ENCODE measurements at regions not wholly inside any gene's neighbourhood (a gene's known extent, or its start where the extent isn't known, plus 50 kb on each side); places are given as distances from the start of the nearest gene placed in this dataset.

GRCh38 chr6:137685798-137686375 is 181.2 kb upstream of the TNFAIP3 start:
- TF ChIP-seq CTCF (conservative IDR thresholded peaks at IDR 0.05 in 1 of 2, IDR thresholded peaks at IDR 0.05 in 1 of 2; ENCODE audit: low read depth in 1 of 2, low read length in 2 of 2) (no peak), EZH2 (IDR thresholded peaks at IDR 0.05; ENCODE audit: low read length, missing control alignments) (no peak)
